SH-SY5Y (cell line): ENCODE measurements at regions not wholly inside any gene's neighbourhood (a gene's known extent, or its start where the extent isn't known, plus 50 kb on each side); places are given as distances from the start of the nearest gene placed in this dataset.

Experiments
- GATA2 ChIP-seq: IDR thresholded peaks from 2 replicates; pipeline ENCODE4 v1.6.1; 2011; ENCODE audit warnings: mild to moderate bottlenecking, low read depth, low read length
- GATA3 ChIP-seq: IDR thresholded peaks from 2 replicates; pipeline ENCODE4 v1.6.1; 2011; ENCODE audit warnings: low read depth, mild to moderate bottlenecking, low read length, moderate library complexity

- TF ChIP-seq GATA2 (no peak), GATA3 (no peak)
Observed at GRCh38 chr7:130943336-130943901, 209.4 kb upstream of the KLF14 start.
